Lung (tissue), 11 donors: ENCODE measurements at regions not wholly inside any gene's neighbourhood (a gene's known extent, or its start where the extent isn't known, plus 50 kb on each side); places are given as distances from the start of the nearest gene placed in this dataset.

Experiments
- ATAC-seq: fragments of 200-7000 bp; cut with Tn5 transposase; one replicate; pipeline ENCODE4 v1.9.1; 2020; ENCODE audit warnings: moderate number of reproducible peaks; ENCODE audit not compliant: insufficient read depth, low FRiP score
- DNase-seq, 3 donors: peaks; one replicate each; pipeline ENCODE4 v3.0.0-alpha.2; 2013 to 2017
- H3K27ac ChIP-seq, 2 donors: one replicate each; pipeline ENCODE4 v1.5.1; 2013; ENCODE audit warnings: mild to moderate bottlenecking in 2 of 2, moderate library complexity in 2 of 2, control low read depth in 1 of 2, inconsistent platforms in 1 of 2, low read depth in 1 of 2, low read length in 1 of 2
- H3K27me3 ChIP-seq, 3 donors: one replicate each; pipeline ENCODE4 v1.5.1; 2013; ENCODE audit warnings: low read length in 2 of 3; ENCODE audit not compliant: control insufficient read depth in 3 of 3, insufficient read depth in 3 of 3
- H3K36me3 ChIP-seq, 4 donors: one replicate each; pipeline ENCODE4 v1.5.1; 2013; ENCODE audit warnings: low read length in 4 of 4, mild to moderate bottlenecking in 1 of 4, moderate library complexity in 1 of 4; ENCODE audit not compliant: control insufficient read depth in 4 of 4, insufficient read depth in 4 of 4
- H3K4me1 ChIP-seq, 5 donors: one replicate each; pipeline ENCODE4 v1.5.1; 2013; ENCODE audit warnings: low read length in 5 of 5, mild to moderate bottlenecking in 2 of 5, moderate library complexity in 1 of 5; ENCODE audit not compliant: control insufficient read depth in 5 of 5, insufficient read depth in 5 of 5
- H3K4me3 ChIP-seq: one replicate; pipeline ENCODE4 v1.5.1; 2013; ENCODE audit warnings: mild to moderate bottlenecking, control low read depth, moderate library complexity
- H3K9ac ChIP-seq, 2 donors: one replicate each; pipeline ENCODE4 v1.5.1; 2013; ENCODE audit warnings: low read length in 2 of 2, control low read depth in 1 of 2; ENCODE audit not compliant: insufficient read depth in 1 of 2
- H3K9me3 ChIP-seq, 4 donors: one replicate each; pipeline ENCODE4 v1.5.1; 2013; ENCODE audit warnings: low read length in 3 of 4, mild to moderate bottlenecking in 1 of 4, moderate library complexity in 1 of 4; ENCODE audit not compliant: control insufficient read depth in 4 of 4, insufficient read depth in 3 of 4
- WGBS, 2 donors: extraction: QIAGEN DNeasy Blood & Tissue Kit; methylation state at CpG; one replicate each; pipeline ENCODE4 v1.1.7; 2013; 5-methylcytosine and 5-hydroxymethylcytosine counted together
- TF ChIP-seq, protein P1 (sequence below): IDR thresholded peaks from 2 replicates; pipeline ENCODE4 v1.5.1; 2012; ENCODE audit warnings: mild to moderate bottlenecking; ENCODE audit errors: control extremely low read depth, extremely low read depth
- donor health status: control.
- donor health status: control.
- donor health status: Bipolar disorder and iron deficiency.
- donor health status: healthy.
- donor health status: DM: yes; HTN: yes; CAD: no.

GRCh38 chr2:234588054-234588430 lies 91.2 kb upstream of the ARL4C start:
- Histone ChIP-seq H3K9ac (no peak overlapping the region), H3K27me3 (no peaks in the 10 kb centered on the region), H3K36me3 (no peaks in the 10 kb centered on the region), H3K4me1 (no peaks in the 10 kb centered on the region), H3K9me3 (no peaks in the 10 kb centered on the region), H3K4me3 (no peak overlapping the region), H3K27ac (no peak overlapping the region)
- 74 to 92% methylated on average over 4 of the region's 4 CpGs for WGBS, 2 donors
- ATAC-seq (no peak), DNase-seq (no peak)
- TF ChIP-seq, protein P1, sequence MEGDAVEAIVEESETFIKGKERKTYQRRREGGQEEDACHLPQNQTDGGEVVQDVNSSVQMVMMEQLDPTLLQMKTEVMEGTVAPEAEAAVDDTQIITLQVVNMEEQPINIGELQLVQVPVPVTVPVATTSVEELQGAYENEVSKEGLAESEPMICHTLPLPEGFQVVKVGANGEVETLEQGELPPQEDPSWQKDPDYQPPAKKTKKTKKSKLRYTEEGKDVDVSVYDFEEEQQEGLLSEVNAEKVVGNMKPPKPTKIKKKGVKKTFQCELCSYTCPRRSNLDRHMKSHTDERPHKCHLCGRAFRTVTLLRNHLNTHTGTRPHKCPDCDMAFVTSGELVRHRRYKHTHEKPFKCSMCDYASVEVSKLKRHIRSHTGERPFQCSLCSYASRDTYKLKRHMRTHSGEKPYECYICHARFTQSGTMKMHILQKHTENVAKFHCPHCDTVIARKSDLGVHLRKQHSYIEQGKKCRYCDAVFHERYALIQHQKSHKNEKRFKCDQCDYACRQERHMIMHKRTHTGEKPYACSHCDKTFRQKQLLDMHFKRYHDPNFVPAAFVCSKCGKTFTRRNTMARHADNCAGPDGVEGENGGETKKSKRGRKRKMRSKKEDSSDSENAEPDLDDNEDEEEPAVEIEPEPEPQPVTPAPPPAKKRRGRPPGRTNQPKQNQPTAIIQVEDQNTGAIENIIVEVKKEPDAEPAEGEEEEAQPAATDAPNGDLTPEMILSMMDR: no peak

DNA sequence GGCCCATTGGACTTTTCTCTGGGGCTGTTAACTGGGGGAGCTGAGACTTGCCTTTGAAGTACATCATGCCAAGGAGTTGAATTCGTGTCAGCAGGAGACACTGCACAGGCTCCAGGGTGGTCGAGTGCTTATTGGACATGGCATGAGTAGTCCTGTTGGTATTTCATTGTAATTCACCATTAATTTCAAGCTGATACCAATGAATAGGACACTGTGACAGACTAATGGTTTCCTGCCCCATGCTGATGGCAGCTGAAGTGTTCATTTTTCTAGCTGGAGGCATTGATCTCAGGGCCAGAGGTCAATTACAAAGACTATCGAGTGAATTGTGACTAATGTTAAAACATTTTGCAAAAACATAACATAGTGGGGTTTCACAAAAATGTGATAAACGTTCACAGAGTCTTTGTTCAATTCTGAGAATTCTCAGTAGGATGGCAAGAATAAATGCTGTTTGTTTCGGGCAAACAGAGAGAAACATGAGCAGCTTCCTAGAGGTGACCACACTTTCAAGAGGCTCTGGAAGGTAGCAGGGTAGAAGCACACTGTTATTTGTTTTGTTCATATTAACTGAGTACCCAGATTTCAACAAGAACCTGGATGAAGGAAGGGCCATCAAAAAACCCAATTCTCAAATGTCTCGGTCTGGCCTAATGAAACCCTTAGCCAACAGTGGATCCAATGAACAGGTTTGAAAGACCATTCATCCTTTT lies 90.6 kb upstream of the ARL4C start:
- Histone ChIP-seq H3K9ac (no peak overlapping the region), H3K4me3 (no peak overlapping the region), H3K9me3 (no peaks in the 10 kb centered on the region), H3K36me3 (no peaks in the 10 kb centered on the region), H3K4me1 (no peaks in the 10 kb centered on the region), H3K27ac (no peak overlapping the region), H3K27me3 (no peaks in the 10 kb centered on the region)
- TF ChIP-seq, protein P1: no peak
- ATAC-seq (no peak), DNase-seq (peak in 1 of 3 donors; percentile 14)
- 74 to 85% methylated on average over 6 of the region's 6 CpGs for WGBS, 2 donors

- peaks cover 0 to 11% (median 0%) of the 10 kb centered on the region in 5 donors for H3K4me1 ChIP-seq
- 88 to 89% methylated on average over 4 of the region's 4 CpGs for WGBS, 2 donors
Observed at GRCh38 chr2:234583331-234583730, 86.5 kb upstream of the ARL4C start.

More at GRCh38 chr2:234583331-234583730, 86.5 kb upstream of the ARL4C start:
- DNase-seq (no peak), ATAC-seq (no peak)
- H3K4me3 ChIP-seq: no peak overlapping the region
- H3K9me3 ChIP-seq: no peaks in the 10 kb centered on the region
- TF ChIP-seq, protein P1: no peak
- H3K9ac ChIP-seq: no peak overlapping the region
- no peaks in the 10 kb centered on the region for H3K36me3 ChIP-seq
- no peaks in the 10 kb centered on the region for H3K27me3 ChIP-seq
- no peak overlapping the region for H3K27ac ChIP-seq
